ENCODE measurements at regions not wholly inside any gene's neighbourhood (a gene's known extent, or its start where the extent isn't known, plus 50 kb on each side); places are given as distances from the start of the nearest gene placed in this dataset.

- DNase-seq (ENCODE audit: low spot score): no peak
Measured at GRCh38 chr5:143693651-143694252, 118.2 kb upstream of the HMHB1 start.

- no peak for DNase-seq (ENCODE audit: low spot score)
Measured at GRCh38 chr5:143692342-143692741, 119.6 kb upstream of the HMHB1 start.

DNA sequence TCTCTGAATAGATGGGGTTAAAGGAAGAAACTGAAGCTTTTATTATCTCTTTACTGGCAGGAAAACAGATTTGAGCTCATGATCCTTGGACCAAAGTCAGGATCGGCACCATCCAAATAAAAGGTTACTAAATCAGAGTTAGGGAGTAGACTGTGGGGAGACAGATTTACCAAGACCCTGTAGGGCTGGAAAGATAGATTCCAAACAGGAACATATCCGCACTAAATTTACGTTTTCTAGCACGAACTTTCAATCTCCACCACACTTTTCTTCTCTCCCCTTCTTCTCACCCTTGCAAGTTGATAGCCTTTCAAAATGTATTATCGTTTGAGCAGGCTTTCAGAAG, 120.0 kb upstream of the HMHB1 start:
- no peak for DNase-seq (ENCODE audit: low spot score)

DNA sequence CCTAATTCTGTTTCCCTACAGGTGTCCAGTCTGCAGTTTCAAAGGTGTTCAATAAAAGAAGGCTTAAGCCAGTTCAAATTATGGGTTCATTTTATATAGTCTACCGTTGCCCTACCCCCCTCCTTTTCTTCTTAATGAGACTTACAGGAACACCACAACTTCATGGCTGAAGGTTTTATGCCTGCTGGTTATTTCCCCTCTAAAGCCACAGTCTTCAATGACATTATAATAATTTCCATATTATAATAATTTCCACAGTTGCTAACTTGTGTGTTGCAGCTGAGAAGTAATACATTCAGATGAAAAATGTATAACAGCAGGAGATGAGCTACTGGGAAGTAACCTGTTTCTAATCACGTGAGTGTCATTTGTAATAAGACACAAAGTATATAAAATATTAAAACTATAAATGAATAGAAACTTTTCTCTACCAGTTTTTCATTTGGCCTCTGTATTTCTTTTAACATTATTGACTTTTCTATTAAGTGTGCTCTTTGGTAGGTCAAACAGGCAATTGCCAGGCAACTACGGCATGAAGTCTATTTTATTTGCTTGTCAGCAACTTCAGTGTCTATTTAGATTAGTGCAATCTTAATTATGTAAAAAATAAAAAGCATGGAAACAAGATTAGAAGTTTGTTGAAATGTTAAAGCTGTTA, 120.5 kb upstream of the HMHB1 start:
- DNase-seq (ENCODE audit: low spot score): no peak

GRCh38 chr5:143687604-143688003, 124.4 kb upstream of the HMHB1 start:
- no peak for DNase-seq (ENCODE audit: low spot score)

- no peak for DNase-seq (ENCODE audit: low spot score)
Measured at GRCh38 chr5:143685246-143685815, 126.6 kb upstream of the HMHB1 start.

DNA sequence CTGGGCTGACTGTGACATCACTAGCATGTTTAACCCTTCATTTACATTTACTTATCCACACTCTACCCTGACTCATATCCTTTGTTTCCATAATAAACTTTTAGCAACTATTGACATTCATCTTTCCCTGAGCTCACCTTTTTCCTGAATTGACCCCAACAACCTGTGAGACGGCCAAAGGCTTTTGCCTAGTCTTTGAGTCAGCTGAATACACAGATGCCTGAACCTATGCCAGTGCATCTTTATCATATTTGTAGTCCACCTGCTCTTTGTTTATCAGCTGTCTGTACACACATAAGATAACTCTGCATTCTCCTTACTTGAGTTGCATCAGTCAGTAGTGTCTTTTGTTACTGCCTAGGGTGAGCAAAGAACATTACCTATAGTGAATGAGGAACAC, 128.5 kb upstream of the HMHB1 start:
- no peak for DNase-seq (ENCODE audit: low spot score)

GRCh38 chr5:143682929-143683386, 129.0 kb upstream of the HMHB1 start:
- no peak for DNase-seq (ENCODE audit: low spot score)

- DNase-seq (ENCODE audit: low spot score): no peak
Measured at GRCh38 chr5:143682246-143682905, 129.6 kb upstream of the HMHB1 start.

- no peak for DNase-seq (ENCODE audit: low spot score)
Measured at GRCh38 chr5:143680672-143681259, 131.2 kb upstream of the HMHB1 start.

GRCh38 chr5:143679777-143680176, 132.2 kb upstream of the HMHB1 start:
- peak; percentile 29 for DNase-seq (ENCODE audit: low spot score)

GRCh38 chr5:143678148-143678905, 133.6 kb upstream of the HMHB1 start:
- no peak for DNase-seq (ENCODE audit: low spot score)

- DNase-seq (ENCODE audit: low spot score): no peak
Measured at GRCh38 chr5:143677403-143677802, 134.6 kb upstream of the HMHB1 start.

DNA sequence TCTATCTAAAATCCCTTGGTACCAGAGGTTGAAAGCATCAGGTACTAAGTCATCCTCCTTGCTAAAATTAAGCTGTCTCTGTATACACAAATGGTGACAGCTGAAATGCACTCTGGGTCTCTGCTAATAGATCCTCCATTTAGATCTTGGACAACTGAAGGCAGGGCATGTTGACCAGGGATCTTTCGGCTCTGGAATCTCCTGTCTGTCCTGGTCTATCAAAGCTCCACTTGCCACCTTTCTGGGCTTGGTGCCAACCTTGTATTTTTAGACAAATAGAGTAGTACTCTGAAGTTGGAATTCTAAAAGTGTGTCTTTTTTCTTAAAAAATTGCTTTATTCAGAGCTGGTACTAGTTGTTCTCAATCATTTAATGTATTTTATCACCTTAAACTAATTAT, 135.2 kb upstream of the HMHB1 start:
- no peak for DNase-seq (ENCODE audit: low spot score)

DNA sequence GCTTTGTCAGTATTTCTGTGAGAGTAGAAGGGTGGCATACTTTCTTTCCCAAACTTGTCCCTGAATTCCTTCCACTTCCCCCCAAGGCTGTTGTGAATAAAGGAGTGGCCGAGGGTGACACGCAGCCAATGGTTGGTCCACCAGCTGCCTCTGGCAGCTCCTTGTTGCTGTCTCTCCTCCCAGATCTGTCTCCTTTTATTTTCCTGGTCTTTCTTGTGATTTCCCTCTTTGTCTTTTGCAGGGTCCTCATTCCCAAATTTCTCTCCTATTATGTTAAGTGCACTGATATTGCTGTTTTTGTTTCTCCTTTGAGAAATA, 137.5 kb upstream of the HMHB1 start:
- no peak for DNase-seq (ENCODE audit: low spot score)

DNA sequence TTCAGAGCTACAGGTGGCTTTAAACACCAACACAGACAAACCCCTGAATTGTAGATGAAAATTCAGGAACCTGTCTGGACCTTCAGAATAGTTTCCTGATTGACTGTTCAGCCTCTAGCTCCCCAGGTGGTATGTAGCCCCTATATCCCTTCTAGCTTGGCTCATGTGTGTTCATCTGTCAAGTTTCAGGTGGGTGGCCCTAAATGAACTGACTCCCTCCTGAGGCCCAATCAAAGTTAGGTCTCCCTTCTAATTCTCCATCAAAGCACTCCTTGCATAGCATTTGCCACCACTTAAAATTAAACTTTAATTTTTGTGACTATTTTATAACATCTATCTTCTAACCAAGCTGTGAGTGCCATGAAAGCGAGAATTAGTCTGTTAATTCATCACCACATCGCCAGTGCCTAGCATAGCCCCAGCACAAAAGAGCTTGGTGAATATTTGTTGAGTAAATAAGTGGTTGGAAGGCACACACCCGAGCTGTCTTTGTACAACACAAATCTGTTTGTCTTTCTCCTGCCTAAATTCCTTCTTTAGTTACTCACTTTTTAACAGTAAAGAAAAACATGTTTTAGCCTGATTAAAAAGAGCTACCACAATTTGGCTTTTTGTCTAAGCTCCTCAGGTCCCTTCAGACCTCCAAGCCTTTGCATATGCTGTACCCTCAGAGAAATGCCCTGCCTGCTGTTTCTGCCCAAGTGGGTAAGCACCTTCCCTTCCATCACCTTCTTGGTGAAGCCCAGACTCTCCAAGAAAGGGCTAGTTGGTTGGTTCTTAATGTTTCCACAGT, 138.1 kb upstream of the HMHB1 start:
- no peak for DNase-seq (ENCODE audit: low spot score)

GRCh38 chr5:143672806-143673205, 139.2 kb upstream of the HMHB1 start:
- no peak for DNase-seq (ENCODE audit: low spot score)

DNA sequence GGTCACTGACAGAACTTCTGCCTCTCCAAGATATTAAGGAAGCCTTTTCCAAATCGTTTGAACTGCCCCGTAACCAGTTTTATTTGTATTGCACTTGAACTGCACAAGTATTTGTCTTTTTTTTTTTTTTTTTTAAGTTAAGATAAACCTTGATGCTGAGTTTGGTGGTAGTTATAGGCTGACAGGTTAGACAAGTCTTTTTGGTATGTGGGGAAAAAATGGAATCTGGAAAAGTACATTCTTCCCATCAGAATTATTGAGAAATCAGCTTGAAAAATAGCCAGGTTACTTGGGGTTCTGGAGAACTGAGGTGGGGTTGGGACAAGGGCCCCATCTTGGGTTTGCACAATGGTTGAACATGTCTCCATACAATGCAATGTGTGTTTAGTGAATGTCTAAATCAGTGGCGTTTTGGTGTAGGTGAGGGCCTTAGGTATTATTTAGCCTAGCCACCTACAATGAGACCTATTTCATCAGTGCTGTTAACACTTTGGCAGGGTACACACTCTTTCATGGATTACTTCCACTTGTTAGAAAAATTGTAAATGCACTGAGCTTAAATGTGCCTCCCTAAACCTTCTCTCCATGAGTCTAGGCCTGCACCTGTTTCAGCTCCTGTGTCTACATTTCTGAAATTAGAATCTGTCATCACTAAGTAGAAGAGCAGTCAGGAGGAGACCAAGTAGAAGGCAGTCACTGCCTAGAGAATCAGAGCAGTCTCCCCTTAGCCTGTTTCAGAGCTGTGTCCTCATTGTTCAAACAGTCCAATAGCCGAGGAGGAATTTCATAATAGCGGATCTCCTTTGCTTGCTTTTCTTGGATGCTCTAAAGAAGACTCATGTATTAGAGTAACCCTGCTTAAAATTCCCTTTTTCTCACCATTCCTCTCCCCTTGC, 140.0 kb upstream of the HMHB1 start:
- DNase-seq (ENCODE audit: low spot score): no peak

DNA sequence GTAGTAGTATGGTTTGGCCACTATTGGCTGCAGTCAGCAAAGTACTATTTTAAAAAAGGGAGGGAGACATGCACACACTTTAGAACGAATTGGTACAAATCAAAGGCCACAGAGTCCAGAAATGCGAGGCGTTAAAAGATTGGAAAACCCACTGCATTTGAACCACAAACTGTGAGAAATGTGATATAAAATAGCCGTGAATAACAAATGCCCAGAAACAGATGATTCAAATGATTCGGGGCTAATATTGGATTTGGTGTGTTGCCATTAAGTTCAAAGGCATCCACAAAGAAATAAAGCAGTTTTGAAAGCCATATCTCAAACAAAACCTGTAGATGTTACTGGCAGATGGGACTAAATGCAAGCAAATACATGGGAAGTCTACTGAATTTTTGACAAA, 140.9 kb upstream of the HMHB1 start:
- DNase-seq (ENCODE audit: low spot score): no peak

DNA sequence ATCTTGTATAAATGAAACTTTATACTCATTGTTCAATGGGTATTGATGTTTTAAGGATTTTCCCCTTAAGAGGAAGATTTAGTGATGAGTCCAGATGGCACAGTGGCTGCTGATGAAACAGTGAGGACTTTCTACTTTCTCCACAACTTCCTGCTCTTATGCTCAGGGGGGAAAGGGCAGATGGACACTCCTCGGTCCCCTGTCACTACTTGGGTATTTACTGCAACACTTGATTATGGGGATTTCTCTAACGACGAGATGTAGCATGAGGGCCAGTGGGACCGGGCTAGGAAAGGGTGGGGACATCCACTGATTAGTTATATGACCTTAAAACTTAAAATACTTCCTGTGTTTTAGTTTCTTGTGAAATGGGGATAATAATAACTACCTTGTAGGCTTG, 146.1 kb upstream of the HMHB1 start:
- no peak for DNase-seq (ENCODE audit: low spot score)
